Brain pericyte (primary cell): ENCODE measurements at regions not wholly inside any gene's neighbourhood (a gene's known extent, or its start where the extent isn't known, plus 50 kb on each side); places are given as distances from the start of the nearest gene placed in this dataset.

Source experiments
- DNase-seq: peaks from one replicate; pipeline ENCODE4 v3.0.0-alpha.2; 2012; ENCODE audit warnings: low read depth, low spot score

GRCh38 chr9:81119591-81119990, 569.8 kb downstream of the TLE1 start:
- DNase-seq = no peak

- no peak for DNase-seq
Observed at GRCh38 chr9:81118416-81118815, 570.9 kb downstream of the TLE1 start.

- peak; percentile 11 for DNase-seq
Observed at GRCh38 chr9:81116340-81117137, 572.8 kb downstream of the TLE1 start.

- no peak for DNase-seq
Observed at GRCh38 chr9:81113453-81114124, 575.8 kb downstream of the TLE1 start.

- DNase-seq = no peak
Observed at GRCh38 chr9:81112627-81113452, 576.5 kb downstream of the TLE1 start.

- DNase-seq = no peak
Observed at GRCh38 chr9:81108821-81109220, 580.5 kb downstream of the TLE1 start.

DNA sequence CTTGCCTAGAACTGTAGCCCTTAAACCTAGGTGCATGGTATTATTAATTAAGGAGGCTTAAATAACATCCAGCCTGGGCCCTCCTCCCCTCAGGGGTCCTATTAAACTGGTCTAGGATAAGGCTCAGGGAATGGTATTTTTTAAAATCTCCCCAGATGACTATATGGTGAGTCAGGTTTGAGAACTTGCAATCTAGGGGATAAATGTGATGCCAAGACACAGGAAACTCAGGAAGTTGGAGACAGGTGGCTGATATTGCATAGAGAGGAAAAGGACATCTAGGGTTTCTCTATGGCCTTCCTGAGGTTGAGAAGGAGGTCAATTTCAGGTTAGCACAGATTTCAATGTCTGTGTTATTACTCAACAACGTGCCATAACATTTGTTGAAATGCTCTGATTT, 581.0 kb downstream of the TLE1 start:
- no peak for DNase-seq

DNA sequence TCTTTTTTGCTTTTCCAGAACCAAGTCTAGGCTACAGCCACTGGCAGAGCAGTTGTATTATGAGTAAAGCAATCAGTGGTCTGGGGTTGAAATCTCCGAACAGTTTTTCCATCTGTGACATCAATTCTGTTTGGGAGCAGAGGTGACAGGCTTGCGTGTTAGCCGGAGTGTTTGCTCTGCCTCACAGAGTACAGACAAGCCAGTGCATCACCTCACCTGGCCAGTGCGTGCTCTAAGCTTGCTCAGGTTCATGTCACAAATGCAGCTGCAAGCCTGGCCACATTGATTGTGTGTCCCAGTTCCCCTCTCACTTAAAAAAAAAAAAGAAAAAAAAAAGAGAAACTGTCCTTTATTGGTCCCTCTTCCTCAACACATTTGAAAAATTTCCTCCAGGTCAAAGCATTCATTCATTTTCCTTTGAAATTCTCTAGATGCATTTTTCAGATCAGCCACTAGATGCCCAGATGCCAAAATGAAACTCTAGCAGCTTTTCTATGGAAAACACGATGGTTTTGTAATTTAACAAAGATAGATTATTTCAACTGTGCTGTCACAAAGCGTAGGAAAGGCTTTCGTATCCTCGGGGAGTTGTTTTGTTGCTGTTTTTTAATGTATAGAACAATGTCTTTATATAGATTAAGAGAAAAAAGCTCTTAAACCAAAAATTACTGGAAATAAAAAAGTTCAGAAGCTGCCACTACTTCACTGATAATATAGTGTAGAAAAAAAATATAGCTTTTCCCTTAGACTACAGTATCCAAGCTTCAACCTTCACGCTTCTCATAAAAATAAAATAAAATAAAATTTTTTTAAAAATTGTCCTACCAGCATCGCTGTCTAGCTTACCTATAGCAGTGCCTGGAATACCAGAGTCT, 585.5 kb downstream of the TLE1 start:
- no peak for DNase-seq

DNA sequence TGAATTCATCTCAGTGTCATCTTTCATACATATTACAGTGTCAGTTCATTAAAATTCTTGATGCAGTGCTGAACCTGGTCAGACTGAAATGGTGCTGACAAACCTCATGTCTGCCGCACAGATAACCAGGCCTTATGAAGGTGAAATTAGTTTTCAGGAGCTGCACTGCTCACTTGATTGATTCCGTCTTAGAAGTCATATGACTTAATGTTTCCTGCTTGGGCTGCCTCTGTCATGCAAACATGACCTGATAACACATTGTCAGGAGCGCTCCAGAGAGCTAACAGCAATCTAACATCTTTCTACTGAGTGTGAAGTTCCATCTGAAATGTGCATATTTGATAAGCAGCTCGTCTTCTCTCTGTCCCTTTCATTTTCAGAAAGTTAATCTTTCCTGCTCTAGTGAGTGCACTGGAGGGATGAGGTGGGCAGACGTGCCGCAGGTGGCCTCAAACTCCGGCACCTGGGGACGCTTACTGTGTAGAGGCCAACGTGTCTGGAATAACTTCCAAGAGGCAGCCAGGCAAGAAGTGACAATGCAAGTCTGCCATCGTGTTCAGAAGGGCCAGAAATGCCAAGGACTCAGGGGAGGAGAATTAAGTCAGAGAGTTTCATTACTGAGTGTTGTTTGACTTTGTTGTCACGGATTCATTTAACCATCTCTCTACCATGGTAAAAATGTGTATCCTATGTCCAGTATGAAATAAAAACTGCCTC, 592.1 kb downstream of the TLE1 start:
- no peak for DNase-seq

- DNase-seq = no peak
Observed at GRCh38 chr9:81096625-81097024, 592.7 kb downstream of the TLE1 start.

DNA sequence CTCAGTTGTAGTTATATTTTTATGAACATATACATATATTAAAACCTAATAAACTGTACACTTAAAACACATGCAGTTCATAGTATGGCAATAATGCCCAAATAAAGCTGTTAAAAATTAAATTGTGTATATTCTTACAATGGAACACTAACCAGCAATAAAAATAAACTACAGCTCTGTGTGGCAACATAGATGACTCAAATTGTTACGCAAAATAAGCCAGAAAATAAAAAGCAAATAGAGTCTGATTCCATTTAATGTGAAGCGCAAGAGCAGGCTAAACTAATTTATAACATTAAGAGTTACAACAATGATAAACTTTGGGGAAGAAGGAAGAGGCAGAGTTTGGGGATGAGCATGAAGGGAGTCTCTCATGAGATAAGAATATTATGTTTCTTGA, 597.3 kb downstream of the TLE1 start:
- no peak for DNase-seq

- no peak for DNase-seq
Observed at GRCh38 chr9:81088341-81088740, 601.0 kb downstream of the TLE1 start.

DNA sequence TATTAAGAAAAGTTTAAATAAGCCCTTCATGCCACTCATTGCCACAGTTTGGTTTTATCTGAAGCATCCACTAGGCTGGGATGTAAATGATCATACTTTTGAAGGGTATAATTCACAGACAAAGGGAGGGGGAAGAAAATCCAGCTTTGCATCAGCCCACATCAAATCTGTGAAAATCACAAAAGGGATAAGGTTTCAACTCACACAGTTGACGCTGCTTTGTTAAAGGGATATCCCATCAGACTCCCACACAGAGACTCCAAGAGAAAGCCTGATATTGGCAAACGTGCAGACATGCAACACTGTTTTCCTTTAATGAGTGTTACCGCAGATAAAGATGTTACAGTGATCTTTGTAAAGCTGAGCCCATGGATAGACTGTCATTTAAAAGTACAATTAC, 602.9 kb downstream of the TLE1 start:
- DNase-seq = no peak

DNA sequence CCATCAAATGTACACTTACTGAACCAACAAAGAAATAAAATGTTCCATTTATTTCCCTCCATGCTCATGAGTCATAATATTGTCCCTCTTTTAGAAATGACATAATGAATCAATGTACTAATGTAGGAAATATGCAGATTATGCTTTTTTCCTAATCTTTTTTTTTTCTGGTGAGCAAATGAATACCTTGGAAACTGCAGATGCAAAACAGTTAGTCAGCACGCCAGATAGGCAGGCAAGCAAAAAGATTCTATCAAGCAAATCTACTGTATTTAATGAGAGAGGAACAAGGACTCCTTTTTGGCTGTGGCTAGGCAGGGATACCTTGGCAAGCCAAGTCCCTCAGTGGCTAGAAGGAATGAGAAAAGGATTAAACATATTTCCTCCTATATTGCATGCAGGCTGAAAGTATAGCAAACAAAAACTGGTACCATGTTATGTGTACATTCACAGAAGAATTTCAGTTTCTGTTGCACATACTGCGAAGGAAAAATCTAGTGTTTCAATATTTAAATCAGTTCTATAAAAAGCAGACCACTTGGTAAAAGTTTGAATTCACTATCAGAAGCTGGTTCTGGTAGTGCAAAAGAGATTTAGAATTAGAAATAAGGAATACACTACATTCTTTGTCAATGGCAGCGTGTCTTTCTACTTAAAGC, 605.4 kb downstream of the TLE1 start:
- DNase-seq = no peak

DNA sequence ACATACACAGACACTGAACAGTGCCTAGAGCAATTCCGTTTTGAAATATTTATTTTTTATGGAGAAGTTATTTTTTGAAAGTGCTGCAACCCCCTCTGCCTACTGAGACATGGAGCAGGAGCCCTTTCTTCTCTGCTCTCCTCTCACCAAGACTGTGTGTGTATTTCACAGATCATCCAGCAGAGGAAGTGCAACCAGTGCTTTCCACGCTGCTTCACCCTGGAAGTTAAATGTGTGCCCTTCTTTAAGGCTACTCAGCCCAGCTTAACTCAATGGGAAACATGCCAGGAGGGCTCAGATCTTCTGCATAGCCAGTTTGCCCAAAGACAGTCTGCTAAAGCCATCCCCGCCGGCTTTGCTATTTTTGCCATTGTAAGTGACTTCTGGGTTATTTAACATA, 606.3 kb downstream of the TLE1 start:
- no peak for DNase-seq

GRCh38 chr9:81082221-81082620, 607.1 kb downstream of the TLE1 start:
- DNase-seq = no peak

DNA sequence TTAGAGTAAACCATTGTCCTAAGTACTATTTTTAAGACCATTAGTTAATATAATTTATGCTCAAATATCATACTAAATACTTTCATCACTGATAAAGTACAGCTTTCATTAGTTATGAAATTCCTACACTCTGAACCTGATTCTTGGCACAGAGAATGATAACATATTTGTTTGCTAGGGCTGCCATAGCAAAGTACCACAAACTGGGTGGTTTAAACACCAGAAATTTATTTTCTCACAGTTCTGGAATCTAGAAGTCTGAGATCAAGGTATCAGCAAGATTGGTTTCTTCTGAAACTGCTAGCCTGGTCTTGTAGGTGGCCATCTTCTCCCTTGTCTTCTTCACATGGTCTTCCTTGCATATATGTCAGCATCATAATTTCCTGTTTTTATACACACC, 608.4 kb downstream of the TLE1 start:
- DNase-seq = no peak

DNA sequence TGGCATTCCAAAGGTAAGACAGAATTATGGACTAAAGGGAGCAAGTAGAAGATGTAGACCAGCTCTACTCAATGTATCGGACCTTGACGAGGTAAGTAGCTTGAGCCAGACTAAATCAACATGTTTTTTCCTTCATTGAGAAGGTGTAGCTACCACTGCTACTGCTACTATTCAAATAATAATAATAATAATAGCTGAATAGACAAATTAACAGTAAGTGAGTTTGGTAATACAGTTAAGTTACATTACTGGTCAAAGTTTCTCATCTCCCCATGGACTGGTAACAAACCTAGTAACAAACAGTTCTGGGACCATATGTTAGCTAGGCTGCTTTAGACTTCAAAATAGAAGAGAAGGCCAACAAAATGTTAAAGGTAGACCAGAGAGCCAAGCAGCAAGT, 609.2 kb downstream of the TLE1 start:
- DNase-seq = no peak

- DNase-seq = no peak
Observed at GRCh38 chr9:81079055-81079454, 610.3 kb downstream of the TLE1 start.

GRCh38 chr9:81078555-81078954, 610.8 kb downstream of the TLE1 start:
- DNase-seq = no peak
